AML-193 (cell line): ENCODE measurements at regions not wholly inside any gene's neighbourhood (a gene's known extent, or its start where the extent isn't known, plus 50 kb on each side); places are given as distances from the start of the nearest gene placed in this dataset.

Source experiments
- DNase-seq, 2 experiments: peaks; one replicate each; lab custom pipeline; 2025; lab: John Stamatoyannopoulos, UW

GRCh38 chr4:161225327-161225726 lies 938.5 kb downstream of the FSTL5 start:
- no peak for DNase-seq

GRCh38 chr4:161222889-161223288 lies 940.9 kb downstream of the FSTL5 start:
- DNase-seq, result no peak

GRCh38 chr4:161208564-161208963 lies 955.2 kb downstream of the FSTL5 start:
- no peak for DNase-seq

- no peak for DNase-seq
Measured at GRCh38 chr4:161206528-161207080, 957.2 kb downstream of the FSTL5 start.

- no peak for DNase-seq
Measured at GRCh38 chr4:161203865-161204264, 959.9 kb downstream of the FSTL5 start.

- no peak for DNase-seq
Measured at GRCh38 chr4:161197912-161198311, 965.9 kb downstream of the FSTL5 start.

- DNase-seq, result no peak
Measured at GRCh38 chr4:161197474-161197873, 966.3 kb downstream of the FSTL5 start.

GRCh38 chr4:161189286-161190134 lies 974.3 kb downstream of the FSTL5 start:
- no peak for DNase-seq

GRCh38 chr4:161188578-161188977 lies 975.2 kb downstream of the FSTL5 start:
- DNase-seq, result peak in 1 of 2 experiments; percentile 25

GRCh38 chr4:161187569-161187968 lies 976.2 kb downstream of the FSTL5 start:
- no peak for DNase-seq

GRCh38 chr4:161186750-161187149 lies 977.0 kb downstream of the FSTL5 start:
- DNase-seq, result no peak

- DNase-seq, result no peak
Measured at GRCh38 chr4:161186012-161186411, 977.8 kb downstream of the FSTL5 start.

- DNase-seq, result no peak
Measured at GRCh38 chr4:161183729-161184128, 980.1 kb downstream of the FSTL5 start.

GRCh38 chr4:161182913-161183312 lies 980.9 kb downstream of the FSTL5 start:
- no peak for DNase-seq

GRCh38 chr4:161178310-161178709 lies 985.5 kb downstream of the FSTL5 start:
- DNase-seq, result no peak

GRCh38 chr4:161172396-161173026 lies 991.3 kb downstream of the FSTL5 start:
- no peak for DNase-seq

GRCh38 chr4:161167539-161167938 lies 996.3 kb downstream of the FSTL5 start:
- DNase-seq, result no peak

- DNase-seq, result no peak
Measured at GRCh38 chr4:161160718-161161117, 1003.1 kb downstream of the FSTL5 start.

GRCh38 chr4:161148051-161148450 lies 1015.7 kb downstream of the FSTL5 start:
- no peak for DNase-seq

- DNase-seq, result no peak
Measured at GRCh38 chr4:161143375-161143774, 1020.4 kb downstream of the FSTL5 start.

- no peak for DNase-seq
Measured at GRCh38 chr4:161134795-161135194, 1029.0 kb downstream of the FSTL5 start.

- DNase-seq, result no peak
Measured at GRCh38 chr4:161133586-161134276, 1030.1 kb downstream of the FSTL5 start.
